WTC11 (cell line): ENCODE measurements at regions not wholly inside any gene's neighbourhood (a gene's known extent, or its start where the extent isn't known, plus 50 kb on each side); places are given as distances from the start of the nearest gene placed in this dataset.

Experiments used
- ATAC-seq: fragments of 200-7000 bp; cut with Tn5 transposase; 2 replicates; pipeline ENCODE4 v1.10.0; 2021; ENCODE audit warnings: mild to moderate bottlenecking, moderate library complexity
- CTCF ChIA-PET: fragments of 300-600 bp; sonication (Branson Sonifier 250); formaldehyde crosslinking; loops from one replicate; lab custom pipeline; 2021; ENCODE audit warnings: antibody characterized with exemption; lab: Charles Lee
- POLR2A ChIA-PET: fragments of 350-600 bp; sonication (Branson Sonifier 250); formaldehyde crosslinking; loops from one replicate; lab custom pipeline; 2021; ENCODE audit warnings: antibody characterized with exemption; lab: Charles Lee
- DNase-seq: peaks from one replicate; pipeline ENCODE4 v3.0.0; 2021; ENCODE audit warnings: low spot score
- H3K27ac Mint-ChIP-seq: 2 replicates; pipeline ENCODE4 v1.8.0; 2021; ENCODE audit warnings: mixed read lengths
- H3K27me3 Mint-ChIP-seq: 2 replicates; pipeline ENCODE4 v1.8.0; 2021; ENCODE audit warnings: low read depth, mild to moderate bottlenecking, moderate library complexity, mixed read lengths
- H3K36me3 Mint-ChIP-seq: 2 replicates; pipeline ENCODE4 v1.8.0; 2021; ENCODE audit warnings: mixed read lengths
- H3K4me1 Mint-ChIP-seq: 2 replicates; pipeline ENCODE4 v1.8.0; 2022; ENCODE audit warnings: mixed read lengths
- H3K4me3 Mint-ChIP-seq: 2 replicates; pipeline ENCODE4 v1.8.0; 2021; ENCODE audit warnings: mild to moderate bottlenecking, moderate library complexity, mixed read lengths
- H3K9me3 Mint-ChIP-seq: 2 replicates; pipeline ENCODE4 v1.8.0; 2021; ENCODE audit warnings: mixed read lengths
- CREM ChIP-seq: sonication (generic); formaldehyde crosslinking; IDR thresholded peaks from 2 replicates; pipeline ENCODE4 v1.8.1; 2022; ENCODE audit warnings: mild to moderate bottlenecking, missing genetic modification reagents, moderate library complexity
- EMX1 ChIP-seq: fragments of 250-450 bp; sonication (Bioruptor Pico); IDR thresholded peaks from 2 replicates; pipeline ENCODE4 v1.8.0; 2021; ENCODE audit warnings: mild to moderate bottlenecking
- ESRRA ChIP-seq: sonication (generic); formaldehyde crosslinking; IDR thresholded peaks from 2 replicates; pipeline ENCODE4 v1.8.1; 2022; ENCODE audit warnings: mild to moderate bottlenecking, missing genetic modification reagents, borderline replicate concordance
- FOXK1 ChIP-seq: sonication (generic); formaldehyde crosslinking; IDR thresholded peaks from 2 replicates; pipeline ENCODE4 v1.8.0; 2022; ENCODE audit warnings: mild to moderate bottlenecking, moderate library complexity, missing genetic modification reagents
- GRHL2 ChIP-seq: fragments of 250-450 bp; sonication (Bioruptor Pico); IDR thresholded peaks from 2 replicates; pipeline ENCODE4 v1.8.0; 2022; ENCODE audit warnings: mild to moderate bottlenecking, moderate library complexity; ENCODE audit not compliant: insufficient replicate concordance, severe bottlenecking
- JAZF1 ChIP-seq: fragments of 250-450 bp; sonication (Bioruptor Pico); IDR thresholded peaks from 2 replicates; pipeline ENCODE4 v1.9.0; 2021; ENCODE audit warnings: moderate library complexity, mild to moderate bottlenecking, inconsistent platforms
- KAT7 ChIP-seq: sonication (generic); formaldehyde crosslinking; IDR thresholded peaks from 2 replicates; pipeline ENCODE4 v1.8.1; 2023; ENCODE audit warnings: missing genetic modification reagents, mild to moderate bottlenecking, borderline replicate concordance
- NFE2L1 ChIP-seq: sonication (generic); formaldehyde crosslinking; IDR thresholded peaks from 2 replicates; pipeline ENCODE4 v1.8.1; 2023; ENCODE audit warnings: missing genetic modification reagents
- NR3C1 ChIP-seq: sonication (generic); formaldehyde crosslinking; conservative IDR thresholded peaks from 2 replicates; pipeline ENCODE4 v1.8.1; 2023; ENCODE audit warnings: low read depth, mild to moderate bottlenecking, missing genetic modification reagents
- OVOL2 ChIP-seq: fragments of 250-450 bp; sonication (Bioruptor Pico); IDR thresholded peaks from 2 replicates; pipeline ENCODE4 v1.9.0; 2021; ENCODE audit warnings: mild to moderate bottlenecking, borderline replicate concordance
- PRRX2 ChIP-seq: fragments of 250-450 bp; sonication (Bioruptor Pico); IDR thresholded peaks from 2 replicates; pipeline ENCODE4 v1.8.0; 2021; ENCODE audit warnings: mild to moderate bottlenecking
- SMAD4 ChIP-seq: sonication (generic); formaldehyde crosslinking; IDR thresholded peaks from 2 replicates; pipeline ENCODE4 v1.8.0; 2022; ENCODE audit warnings: mild to moderate bottlenecking, missing genetic modification reagents
- TEAD4 ChIP-seq: sonication (generic); formaldehyde crosslinking; IDR thresholded peaks from 2 replicates; pipeline ENCODE4 v1.8.0; 2022; ENCODE audit warnings: mild to moderate bottlenecking, missing genetic modification reagents
- TP53 ChIP-seq: sonication (generic); formaldehyde crosslinking; IDR thresholded peaks from 2 replicates; pipeline ENCODE4 v1.8.1; 2023; ENCODE audit warnings: mild to moderate bottlenecking, missing genetic modification reagents
- ZNF121 ChIP-seq: sonication (generic); formaldehyde crosslinking; IDR thresholded peaks from 2 replicates; pipeline ENCODE4 v1.8.0; 2023; ENCODE audit warnings: missing genetic modification reagents
- ZNF263 ChIP-seq: sonication (generic); formaldehyde crosslinking; IDR thresholded peaks from 2 replicates; pipeline ENCODE4 v1.8.1; 2022; ENCODE audit warnings: low read depth, mild to moderate bottlenecking, moderate library complexity, missing genetic modification reagents
- ZNF317 ChIP-seq: sonication (generic); formaldehyde crosslinking; IDR thresholded peaks from 2 replicates; pipeline ENCODE4 v1.8.1; 2023; ENCODE audit warnings: low read depth, mild to moderate bottlenecking, moderate library complexity, missing genetic modification reagents, borderline replicate concordance
- TF ChIP-seq, protein P1 (sequence below): fragments of 250-450 bp; sonication (Bioruptor Pico); IDR thresholded peaks from 2 replicates; pipeline ENCODE4 v1.9.0; 2021; ENCODE audit warnings: moderate library complexity, mild to moderate bottlenecking, inconsistent platforms, borderline replicate concordance
- TF ChIP-seq, protein P2 (sequence below): sonication (generic); formaldehyde crosslinking; IDR thresholded peaks from 2 replicates; pipeline ENCODE4 v1.8.0; 2023; ENCODE audit warnings: missing genetic modification reagents
- TF ChIP-seq, protein P3 (sequence below): sonication (generic); formaldehyde crosslinking; IDR thresholded peaks from 2 replicates; pipeline ENCODE4 v1.8.0; 2022; ENCODE audit warnings: mild to moderate bottlenecking, missing genetic modification reagents
- TF ChIP-seq, protein P4 (sequence below): sonication (generic); formaldehyde crosslinking; IDR thresholded peaks from 2 replicates; pipeline ENCODE4 v1.8.1; 2023; ENCODE audit warnings: mild to moderate bottlenecking, missing genetic modification reagents, borderline replicate concordance
- TF ChIP-seq, protein P5 (sequence below): sonication (generic); formaldehyde crosslinking; IDR thresholded peaks from 2 replicates; pipeline ENCODE4 v1.8.1; 2022; ENCODE audit warnings: low read depth, missing genetic modification reagents, borderline replicate concordance
- TF ChIP-seq, protein P6 (sequence below): fragments of 250-450 bp; sonication (Bioruptor Pico); IDR thresholded peaks from 2 replicates; pipeline ENCODE4 v1.8.0; 2021; ENCODE audit warnings: mild to moderate bottlenecking

DNA sequence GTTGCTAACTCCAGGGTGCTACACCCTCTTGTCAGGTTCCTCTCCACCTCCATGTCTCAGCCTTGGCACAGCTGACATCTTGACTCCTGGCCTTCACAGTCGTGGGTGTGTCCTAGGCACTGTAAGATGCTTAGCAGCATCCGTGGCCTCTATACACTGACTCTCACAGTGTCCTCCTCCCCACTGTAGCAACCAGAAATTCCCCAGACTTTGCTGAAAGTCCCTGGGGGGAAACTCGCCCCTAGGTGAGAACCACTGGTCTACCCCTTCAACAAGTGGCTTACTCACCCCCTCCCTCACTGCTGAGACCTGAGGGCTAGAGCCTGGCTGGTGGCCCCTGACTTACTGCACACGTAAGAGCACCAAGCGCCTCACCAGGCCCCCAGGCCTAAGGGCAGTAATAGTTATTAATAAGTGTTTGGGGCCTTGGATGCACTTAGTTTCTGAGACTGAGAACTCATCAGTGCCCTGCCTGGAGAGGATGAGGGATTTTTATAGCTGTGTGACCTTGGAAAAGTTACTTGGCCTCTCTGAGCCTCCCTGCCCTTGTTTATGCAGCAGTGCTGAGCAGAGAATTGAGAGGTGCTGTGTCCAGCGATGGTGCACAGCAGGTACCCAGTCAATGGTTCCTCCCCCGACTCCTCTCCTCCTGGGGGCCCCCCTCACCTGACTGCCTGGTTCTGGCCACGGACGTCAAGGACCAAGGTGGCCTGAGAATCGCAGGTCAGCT is 67.1 kb downstream of the RMI2 start:
- ATAC-seq: no peak
- Mint-ChIP-seq H3K36me3 (no peaks in the 10 kb centered on the region), H3K27ac (no peak overlapping the region), H3K4me3 (no peak overlapping the region), H3K4me1 (peaks cover 7% of the 10 kb centered on the region), H3K9me3 (no peaks in the 10 kb centered on the region), H3K27me3 (no peaks in the 10 kb centered on the region)
- POLR2A ChIA-PET: interaction anchor here (0.6 kb wide), 2 partner anchors 19 to 441 kb away, joined by 3 read pairs; no protein-coding TSS in a partner anchor
- CTCF ChIA-PET: interaction anchor here (1.3 kb wide), 1 partner anchor 16 kb away, joined by 3 read pairs; no protein-coding TSS in a partner anchor
- TF ChIP-seq, protein P1, sequence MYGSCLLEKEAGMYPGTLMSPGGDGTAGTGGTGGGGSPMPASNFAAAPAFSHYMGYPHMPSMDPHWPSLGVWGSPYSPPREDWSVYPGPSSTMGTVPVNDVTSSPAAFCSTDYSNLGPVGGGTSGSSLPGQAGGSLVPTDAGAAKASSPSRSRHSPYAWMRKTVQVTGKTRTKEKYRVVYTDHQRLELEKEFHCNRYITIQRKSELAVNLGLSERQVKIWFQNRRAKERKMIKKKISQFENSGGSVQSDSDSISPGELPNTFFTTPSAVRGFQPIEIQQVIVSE (CRISPR knock-in tag): no peak
- TF ChIP-seq TP53: no peak
- TF ChIP-seq JAZF1 (CRISPR knock-in tag): no peak
- TF ChIP-seq ZNF317 (CRISPR knock-in tag): no peak
- TF ChIP-seq, protein P2, sequence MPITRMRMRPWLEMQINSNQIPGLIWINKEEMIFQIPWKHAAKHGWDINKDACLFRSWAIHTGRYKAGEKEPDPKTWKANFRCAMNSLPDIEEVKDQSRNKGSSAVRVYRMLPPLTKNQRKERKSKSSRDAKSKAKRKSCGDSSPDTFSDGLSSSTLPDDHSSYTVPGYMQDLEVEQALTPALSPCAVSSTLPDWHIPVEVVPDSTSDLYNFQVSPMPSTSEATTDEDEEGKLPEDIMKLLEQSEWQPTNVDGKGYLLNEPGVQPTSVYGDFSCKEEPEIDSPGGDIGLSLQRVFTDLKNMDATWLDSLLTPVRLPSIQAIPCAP (CRISPR knock-in tag): no peak
- TF ChIP-seq TEAD4 (CRISPR knock-in tag): no peak
- TF ChIP-seq ZNF121: no peak
- no peak for TF ChIP-seq KAT7 (CRISPR knock-in tag)
- TF ChIP-seq, protein P3, sequence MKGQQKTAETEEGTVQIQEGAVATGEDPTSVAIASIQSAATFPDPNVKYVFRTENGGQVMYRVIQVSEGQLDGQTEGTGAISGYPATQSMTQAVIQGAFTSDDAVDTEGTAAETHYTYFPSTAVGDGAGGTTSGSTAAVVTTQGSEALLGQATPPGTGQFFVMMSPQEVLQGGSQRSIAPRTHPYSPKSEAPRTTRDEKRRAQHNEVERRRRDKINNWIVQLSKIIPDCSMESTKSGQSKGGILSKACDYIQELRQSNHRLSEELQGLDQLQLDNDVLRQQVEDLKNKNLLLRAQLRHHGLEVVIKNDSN (CRISPR knock-in tag): no peak
- TF ChIP-seq EMX1 (CRISPR knock-in tag): no peak
- TF ChIP-seq ZNF263: no peak
- TF ChIP-seq, protein P4, sequence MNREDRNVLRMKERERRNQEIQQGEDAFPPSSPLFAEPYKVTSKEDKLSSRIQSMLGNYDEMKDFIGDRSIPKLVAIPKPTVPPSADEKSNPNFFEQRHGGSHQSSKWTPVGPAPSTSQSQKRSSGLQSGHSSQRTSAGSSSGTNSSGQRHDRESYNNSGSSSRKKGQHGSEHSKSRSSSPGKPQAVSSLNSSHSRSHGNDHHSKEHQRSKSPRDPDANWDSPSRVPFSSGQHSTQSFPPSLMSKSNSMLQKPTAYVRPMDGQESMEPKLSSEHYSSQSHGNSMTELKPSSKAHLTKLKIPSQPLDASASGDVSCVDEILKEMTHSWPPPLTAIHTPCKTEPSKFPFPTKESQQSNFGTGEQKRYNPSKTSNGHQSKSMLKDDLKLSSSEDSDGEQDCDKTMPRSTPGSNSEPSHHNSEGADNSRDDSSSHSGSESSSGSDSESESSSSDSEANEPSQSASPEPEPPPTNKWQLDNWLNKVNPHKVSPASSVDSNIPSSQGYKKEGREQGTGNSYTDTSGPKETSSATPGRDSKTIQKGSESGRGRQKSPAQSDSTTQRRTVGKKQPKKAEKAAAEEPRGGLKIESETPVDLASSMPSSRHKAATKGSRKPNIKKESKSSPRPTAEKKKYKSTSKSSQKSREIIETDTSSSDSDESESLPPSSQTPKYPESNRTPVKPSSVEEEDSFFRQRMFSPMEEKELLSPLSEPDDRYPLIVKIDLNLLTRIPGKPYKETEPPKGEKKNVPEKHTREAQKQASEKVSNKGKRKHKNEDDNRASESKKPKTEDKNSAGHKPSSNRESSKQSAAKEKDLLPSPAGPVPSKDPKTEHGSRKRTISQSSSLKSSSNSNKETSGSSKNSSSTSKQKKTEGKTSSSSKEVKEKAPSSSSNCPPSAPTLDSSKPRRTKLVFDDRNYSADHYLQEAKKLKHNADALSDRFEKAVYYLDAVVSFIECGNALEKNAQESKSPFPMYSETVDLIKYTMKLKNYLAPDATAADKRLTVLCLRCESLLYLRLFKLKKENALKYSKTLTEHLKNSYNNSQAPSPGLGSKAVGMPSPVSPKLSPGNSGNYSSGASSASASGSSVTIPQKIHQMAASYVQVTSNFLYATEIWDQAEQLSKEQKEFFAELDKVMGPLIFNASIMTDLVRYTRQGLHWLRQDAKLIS: no peak
- no peak for TF ChIP-seq OVOL2 (CRISPR knock-in tag)
- no peak for TF ChIP-seq SMAD4
- no peak for TF ChIP-seq NFE2L1 (CRISPR knock-in tag)
- no peak for DNase-seq

DNA sequence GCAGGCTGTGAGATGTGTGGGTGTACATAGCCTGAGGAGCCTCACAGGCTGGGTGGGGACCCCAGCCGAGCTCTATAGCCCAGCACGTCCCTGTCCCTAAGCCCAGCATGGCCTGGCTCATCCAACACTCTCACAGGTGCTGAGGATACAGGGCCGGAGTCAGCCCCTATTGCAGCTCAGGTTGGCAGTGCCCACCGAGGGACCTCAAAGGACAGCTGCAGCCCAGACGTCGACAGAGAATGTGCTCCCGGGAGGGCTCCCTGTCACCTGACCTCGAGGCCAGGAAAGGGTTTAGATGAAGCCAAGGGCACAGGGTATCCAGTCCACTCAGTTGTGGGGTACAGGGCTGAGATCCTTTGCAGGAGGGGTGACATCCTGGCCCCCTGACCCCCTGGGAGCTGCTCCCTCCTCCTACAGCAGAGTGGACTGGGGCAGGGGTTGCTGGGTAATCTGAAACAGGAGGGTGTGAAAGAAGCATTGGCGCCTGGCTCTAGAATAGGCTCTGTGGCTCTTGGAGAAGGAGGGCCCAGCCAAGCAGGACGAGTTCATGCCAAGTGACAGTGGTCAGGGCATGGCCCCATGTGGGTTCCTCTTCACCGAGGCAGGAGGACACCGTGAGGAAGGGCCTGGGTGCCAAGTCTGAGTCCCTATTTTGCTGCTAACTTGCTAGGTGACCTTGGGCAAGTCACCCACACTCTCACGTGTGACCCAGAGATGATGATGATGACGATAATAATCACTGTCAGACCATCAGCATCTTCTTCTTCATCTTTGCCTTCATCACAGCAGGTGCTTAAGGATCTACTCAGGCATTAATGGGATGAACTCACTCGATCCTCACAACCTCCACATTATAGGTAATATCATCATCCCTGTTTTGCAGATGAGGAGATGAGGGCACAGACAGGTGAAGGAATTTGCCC is 68.0 kb downstream of the RMI2 start:
- ChIA-PET CTCF (interaction anchor here (1.3 kb wide), 1 partner anchor 17 kb away, joined by 3 read pairs; no protein-coding TSS in a partner anchor), POLR2A (interaction anchor here (0.6 kb wide), 2 partner anchors 20 to 440 kb away, joined by 3 read pairs; no protein-coding TSS in a partner anchor)
- no peaks in the 10 kb centered on the region for H3K9me3 Mint-ChIP-seq
- H3K4me3 Mint-ChIP-seq: no peak overlapping the region
- no peaks in the 10 kb centered on the region for H3K27me3 Mint-ChIP-seq
- ATAC-seq (no peak), DNase-seq (no peak)
- TF ChIP-seq, protein P5, sequence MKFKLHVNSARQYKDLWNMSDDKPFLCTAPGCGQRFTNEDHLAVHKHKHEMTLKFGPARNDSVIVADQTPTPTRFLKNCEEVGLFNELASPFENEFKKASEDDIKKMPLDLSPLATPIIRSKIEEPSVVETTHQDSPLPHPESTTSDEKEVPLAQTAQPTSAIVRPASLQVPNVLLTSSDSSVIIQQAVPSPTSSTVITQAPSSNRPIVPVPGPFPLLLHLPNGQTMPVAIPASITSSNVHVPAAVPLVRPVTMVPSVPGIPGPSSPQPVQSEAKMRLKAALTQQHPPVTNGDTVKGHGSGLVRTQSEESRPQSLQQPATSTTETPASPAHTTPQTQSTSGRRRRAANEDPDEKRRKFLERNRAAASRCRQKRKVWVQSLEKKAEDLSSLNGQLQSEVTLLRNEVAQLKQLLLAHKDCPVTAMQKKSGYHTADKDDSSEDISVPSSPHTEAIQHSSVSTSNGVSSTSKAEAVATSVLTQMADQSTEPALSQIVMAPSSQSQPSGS (CRISPR knock-in tag): no peak
- TF ChIP-seq FOXK1: no peak
- no peak for TF ChIP-seq TEAD4 (CRISPR knock-in tag)
- TF ChIP-seq OVOL2 (CRISPR knock-in tag): no peak
- no peak for TF ChIP-seq CREM (CRISPR knock-in tag)
- TF ChIP-seq ESRRA: no peak
- TF ChIP-seq NR3C1 (CRISPR knock-in tag): no peak
- TF ChIP-seq, protein P6, sequence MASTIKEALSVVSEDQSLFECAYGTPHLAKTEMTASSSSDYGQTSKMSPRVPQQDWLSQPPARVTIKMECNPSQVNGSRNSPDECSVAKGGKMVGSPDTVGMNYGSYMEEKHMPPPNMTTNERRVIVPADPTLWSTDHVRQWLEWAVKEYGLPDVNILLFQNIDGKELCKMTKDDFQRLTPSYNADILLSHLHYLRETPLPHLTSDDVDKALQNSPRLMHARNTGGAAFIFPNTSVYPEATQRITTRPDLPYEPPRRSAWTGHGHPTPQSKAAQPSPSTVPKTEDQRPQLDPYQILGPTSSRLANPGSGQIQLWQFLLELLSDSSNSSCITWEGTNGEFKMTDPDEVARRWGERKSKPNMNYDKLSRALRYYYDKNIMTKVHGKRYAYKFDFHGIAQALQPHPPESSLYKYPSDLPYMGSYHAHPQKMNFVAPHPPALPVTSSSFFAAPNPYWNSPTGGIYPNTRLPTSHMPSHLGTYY (CRISPR knock-in tag): no peak
- TF ChIP-seq PRRX2 (CRISPR knock-in tag): no peak
- no peak for TF ChIP-seq GRHL2
- H3K27ac Mint-ChIP-seq: no peak overlapping the region
- no peaks in the 10 kb centered on the region for H3K36me3 Mint-ChIP-seq
- peaks cover 7% of the 10 kb centered on the region for H3K4me1 Mint-ChIP-seq
